NT2/D1 (cell line): ENCODE measurements at regions not wholly inside any gene's neighbourhood (a gene's known extent, or its start where the extent isn't known, plus 50 kb on each side); places are given as distances from the start of the nearest gene placed in this dataset.

ENCODE experiments used
- DNase-seq: peaks from one replicate; pipeline ENCODE4 v3.0.0-alpha.2; 2011; ENCODE audit warnings: low read depth, low spot score
- H3K27me3 ChIP-seq: 2 replicates; pipeline ENCODE4 v1.6.0; 2011; ENCODE audit warnings: mild to moderate bottlenecking; ENCODE audit not compliant: insufficient read length, insufficient read depth
- H3K36me3 ChIP-seq: 2 replicates; pipeline ENCODE4 v1.6.1; 2011; ENCODE audit warnings: mild to moderate bottlenecking, low read length, mixed read lengths; ENCODE audit not compliant: insufficient read depth, insufficient read length
- H3K4me1 ChIP-seq: 2 replicates; pipeline ENCODE4 v1.5.1; 2011; ENCODE audit not compliant: insufficient read depth, insufficient read length
- H3K4me3 ChIP-seq: 2 replicates; pipeline ENCODE4 v1.5.1; 2011; ENCODE audit warnings: low read depth; ENCODE audit not compliant: insufficient read length
- H3K9ac ChIP-seq: 2 replicates; pipeline ENCODE4 v1.6.0; 2011; ENCODE audit warnings: low read depth; ENCODE audit not compliant: insufficient read length
- H3K9me3 ChIP-seq: 2 replicates; pipeline ENCODE4 v1.5.1; 2011; ENCODE audit warnings: mild to moderate bottlenecking, low read length; ENCODE audit not compliant: insufficient read depth
- SUZ12 ChIP-seq: IDR thresholded peaks from 2 replicates; pipeline ENCODE4 v1.6.1; 2011; ENCODE audit not compliant: insufficient read length, insufficient read depth; ENCODE audit errors: extremely low read depth
- YY1 ChIP-seq: IDR thresholded peaks from 2 replicates; pipeline ENCODE4 v1.6.1; 2011; ENCODE audit not compliant: insufficient read length, insufficient read depth
- ZNF274 ChIP-seq: IDR thresholded peaks from 2 replicates; pipeline ENCODE4 v1.6.1; 2011; ENCODE audit warnings: mild to moderate bottlenecking, low read depth, low read length

DNA sequence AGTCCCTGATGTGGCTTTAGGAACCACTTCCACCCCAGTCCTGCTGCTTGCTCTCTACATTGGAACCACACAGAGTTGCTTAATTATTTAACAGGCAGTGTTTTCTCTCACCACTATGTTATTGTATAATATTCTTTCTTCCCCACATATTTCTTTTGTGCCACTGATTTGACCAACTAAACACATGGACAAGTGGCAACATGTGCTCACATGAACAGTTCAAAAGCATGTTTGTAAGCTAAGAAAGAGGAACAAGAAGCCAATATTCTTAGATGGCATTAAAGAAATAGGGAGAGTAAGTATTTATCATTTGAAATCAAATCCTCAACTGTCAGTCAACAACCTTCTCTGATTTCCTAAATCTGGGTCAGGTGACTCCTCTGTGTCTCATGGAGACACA, 409.6 kb downstream of the FBXO15 start:
- Histone ChIP-seq H3K36me3 (no peaks in the 10 kb centered on the region), H3K27me3 (no peaks in the 10 kb centered on the region), H3K9ac (no peak overlapping the region), H3K4me3 (no peak overlapping the region), H3K4me1 (no peaks in the 10 kb centered on the region), H3K9me3 (no peaks in the 10 kb centered on the region)
- no peak for DNase-seq
- TF ChIP-seq YY1 (no peak), SUZ12 (no peak), ZNF274 (no peak)

DNA sequence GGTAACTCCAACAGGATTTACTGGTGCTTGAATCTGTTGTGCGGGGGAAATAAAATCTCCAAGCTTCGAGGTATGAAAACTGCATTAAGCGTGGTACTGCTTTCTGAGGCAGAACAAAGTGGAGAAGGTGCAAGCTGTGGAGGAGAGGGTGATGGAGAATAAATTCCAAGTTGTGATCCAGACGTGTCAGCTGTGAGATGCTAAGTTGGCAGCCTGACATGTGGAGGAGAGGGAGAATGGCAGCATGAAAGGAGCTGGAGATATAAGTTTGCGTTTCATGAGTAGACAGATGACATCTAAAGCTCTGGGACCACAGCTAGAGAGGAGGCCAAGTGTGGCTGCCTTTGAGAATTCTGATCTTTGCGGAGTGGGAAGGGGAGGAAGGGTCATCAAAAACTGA, 411.8 kb downstream of the FBXO15 start:
- Histone ChIP-seq H3K36me3 (no peaks in the 10 kb centered on the region), H3K9me3 (no peaks in the 10 kb centered on the region), H3K27me3 (no peaks in the 10 kb centered on the region), H3K4me3 (no peak overlapping the region), H3K9ac (no peak overlapping the region), H3K4me1 (no peaks in the 10 kb centered on the region)
- no peak for TF ChIP-seq YY1
- no peak for TF ChIP-seq ZNF274
- no peak for TF ChIP-seq SUZ12
- no peak for DNase-seq

DNA sequence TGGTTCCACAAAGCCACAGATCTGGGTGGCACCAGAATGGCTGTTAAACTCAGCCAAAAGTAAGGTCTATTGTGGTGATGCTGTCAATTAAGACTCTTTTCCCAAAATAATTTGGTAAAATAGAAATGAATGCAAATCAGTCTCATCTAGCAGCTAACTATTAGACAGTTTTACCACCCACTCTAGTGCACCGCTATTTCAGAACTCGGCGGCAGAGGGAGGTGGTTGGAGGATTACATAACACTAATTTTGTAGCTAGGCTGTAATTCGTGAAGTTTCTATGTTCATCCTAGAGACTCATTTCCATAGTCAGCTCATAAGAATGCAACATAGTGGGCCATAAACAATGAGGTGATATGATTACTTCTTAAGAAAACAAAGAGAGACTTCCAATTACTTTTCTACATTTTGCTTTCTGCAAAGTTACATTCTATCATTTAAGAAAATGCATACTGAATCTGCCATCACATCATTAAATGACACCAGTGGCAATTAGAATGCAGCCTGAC, 413.8 kb downstream of the FBXO15 start:
- Histone ChIP-seq H3K4me1 (no peaks in the 10 kb centered on the region), H3K4me3 (no peak overlapping the region), H3K9me3 (no peaks in the 10 kb centered on the region), H3K9ac (no peak overlapping the region), H3K36me3 (no peaks in the 10 kb centered on the region), H3K27me3 (no peaks in the 10 kb centered on the region)
- TF ChIP-seq YY1 (no peak), ZNF274 (no peak), SUZ12 (no peak)
- no peak for DNase-seq

DNA sequence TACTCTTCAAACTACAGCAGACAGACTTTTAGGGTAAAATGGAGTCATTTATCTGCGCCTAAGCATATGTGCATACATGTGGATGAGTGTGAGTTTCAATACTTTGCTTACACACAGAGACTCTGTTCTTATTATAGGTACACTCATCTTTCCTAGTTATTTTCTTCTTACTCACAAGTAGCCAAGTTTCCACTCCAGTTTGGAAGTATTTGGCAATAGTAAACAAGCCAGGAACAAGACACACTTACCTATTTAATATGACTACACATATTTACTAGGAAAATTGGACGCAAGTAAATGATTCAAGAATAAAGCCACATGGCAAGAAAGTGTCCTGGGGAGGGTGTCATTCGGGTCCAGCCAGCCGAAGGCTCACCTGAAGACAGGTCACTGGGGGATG, 414.3 kb downstream of the FBXO15 start:
- Histone ChIP-seq H3K36me3 (no peaks in the 10 kb centered on the region), H3K9ac (no peak overlapping the region), H3K27me3 (no peaks in the 10 kb centered on the region), H3K9me3 (no peaks in the 10 kb centered on the region), H3K4me3 (no peak overlapping the region), H3K4me1 (no peaks in the 10 kb centered on the region)
- TF ChIP-seq YY1 (no peak), SUZ12 (no peak), ZNF274 (no peak)
- DNase-seq = no peak

DNA sequence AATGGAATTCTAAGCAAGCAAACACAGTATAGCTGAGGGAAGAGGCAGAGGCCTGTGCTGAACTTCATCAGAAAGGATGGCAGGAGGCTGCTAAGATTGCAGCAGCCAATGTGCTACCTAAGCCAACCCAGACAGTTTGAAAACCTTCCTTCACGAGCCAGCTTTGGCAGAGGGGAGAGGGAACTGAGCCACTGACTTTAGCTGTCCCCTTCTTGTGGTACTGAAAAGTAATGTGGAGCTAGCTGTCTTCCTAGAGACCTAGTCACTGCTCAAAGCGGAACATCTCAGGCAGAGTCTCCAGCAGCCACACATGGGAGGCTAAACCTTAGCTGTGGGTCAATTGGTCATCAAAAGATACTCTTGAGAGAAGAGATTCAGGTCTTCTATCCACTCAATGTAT, 419.0 kb downstream of the FBXO15 start:
- H3K27me3 ChIP-seq = no peaks in the 10 kb centered on the region
- H3K4me3 ChIP-seq = no peak overlapping the region
- no peak overlapping the region for H3K9ac ChIP-seq
- DNase-seq = no peak
- no peaks in the 10 kb centered on the region for H3K4me1 ChIP-seq
- TF ChIP-seq YY1 (no peak), SUZ12 (no peak), ZNF274 (no peak)
- H3K9me3 ChIP-seq = no peaks in the 10 kb centered on the region
- no peaks in the 10 kb centered on the region for H3K36me3 ChIP-seq

DNA sequence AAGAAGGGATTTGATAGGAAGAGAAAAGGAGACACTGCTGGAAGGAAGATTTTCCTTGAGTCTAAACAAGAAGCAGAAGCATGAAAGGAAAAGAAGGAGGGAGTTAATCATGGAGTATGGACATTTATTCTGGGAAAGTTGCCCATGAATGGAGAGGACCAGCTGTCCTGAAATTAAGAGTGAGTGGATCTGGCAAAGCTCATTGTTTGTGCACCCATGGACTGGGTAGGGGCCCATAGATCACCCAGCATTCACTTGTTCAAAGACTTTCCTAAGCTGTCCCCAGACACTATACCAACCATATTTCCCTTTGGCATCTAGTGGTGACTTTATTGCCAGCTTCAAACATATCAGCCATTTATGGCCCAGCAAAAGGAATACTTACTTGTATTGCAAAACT, 422.7 kb downstream of the FBXO15 start:
- Histone ChIP-seq H3K4me1 (no peaks in the 10 kb centered on the region), H3K27me3 (no peaks in the 10 kb centered on the region), H3K9me3 (no peaks in the 10 kb centered on the region), H3K4me3 (no peak overlapping the region), H3K9ac (no peak overlapping the region), H3K36me3 (no peaks in the 10 kb centered on the region)
- DNase-seq = no peak
- TF ChIP-seq ZNF274 (no peak), YY1 (no peak), SUZ12 (no peak)

DNA sequence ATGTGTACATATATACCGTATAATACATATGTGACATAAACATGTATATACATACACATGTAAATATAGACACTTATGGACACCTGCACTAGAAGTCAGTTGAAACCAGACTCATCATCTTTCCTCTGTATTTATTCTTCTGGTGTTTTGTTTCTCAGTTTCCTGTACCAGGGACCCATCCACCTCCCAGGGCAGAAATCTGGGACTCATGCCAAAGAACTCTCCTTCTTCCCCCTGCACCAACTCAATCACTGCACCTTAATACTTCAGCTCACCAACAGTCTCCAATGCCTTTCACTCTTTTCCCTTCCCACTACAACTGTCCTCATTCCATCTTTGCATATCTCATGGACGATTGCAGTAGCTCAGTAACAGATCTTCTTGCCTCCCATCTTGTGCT, 428.0 kb downstream of the FBXO15 start:
- H3K9ac ChIP-seq = no peak overlapping the region
- H3K4me1 ChIP-seq = no peaks in the 10 kb centered on the region
- TF ChIP-seq ZNF274 (no peak), SUZ12 (no peak), YY1 (no peak)
- DNase-seq = no peak
- no peaks in the 10 kb centered on the region for H3K36me3 ChIP-seq
- no peaks in the 10 kb centered on the region for H3K27me3 ChIP-seq
- H3K9me3 ChIP-seq = no peaks in the 10 kb centered on the region
- no peak overlapping the region for H3K4me3 ChIP-seq

DNA sequence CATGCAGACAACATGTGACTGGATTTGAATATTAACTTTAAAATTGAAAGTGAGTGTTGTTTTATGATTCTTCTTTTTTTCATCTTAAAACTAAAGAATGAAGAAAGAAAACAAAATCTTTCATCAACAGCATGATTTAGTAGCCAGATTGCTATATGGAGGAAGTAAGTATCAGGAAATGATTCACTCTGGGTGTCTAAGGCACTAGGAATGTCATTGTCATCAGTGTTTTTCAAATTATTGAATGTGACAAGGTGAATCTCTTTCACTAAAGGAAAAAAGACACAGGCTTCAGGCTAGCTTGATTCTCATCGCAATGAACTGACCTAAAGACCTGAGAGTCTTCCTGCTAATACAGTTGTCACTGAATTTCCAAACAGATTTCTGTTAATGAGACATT, 430.1 kb downstream of the FBXO15 start:
- Histone ChIP-seq H3K4me3 (no peak overlapping the region), H3K36me3 (no peaks in the 10 kb centered on the region), H3K9me3 (no peaks in the 10 kb centered on the region), H3K9ac (no peak overlapping the region), H3K4me1 (no peaks in the 10 kb centered on the region), H3K27me3 (no peaks in the 10 kb centered on the region)
- DNase-seq = no peak
- TF ChIP-seq ZNF274 (no peak), SUZ12 (no peak), YY1 (no peak)
